PFSK-1 (cell line): ENCODE measurements at regions not wholly inside any gene's neighbourhood (a gene's known extent, or its start where the extent isn't known, plus 50 kb on each side); places are given as distances from the start of the nearest gene placed in this dataset.

ENCODE experiments used
- FOXP2 ChIP-seq: optimal IDR thresholded peaks from 2 replicates; pipeline ENCODE3; 2011; ENCODE audit warnings: borderline replicate concordance, control low read depth, inconsistent platforms; ENCODE audit not compliant: insufficient read depth; ENCODE audit errors: extremely low read length, extremely low read depth
- POLR2AphosphoS5 ChIP-seq: IDR thresholded peaks from 2 replicates; pipeline ENCODE4 v1.6.1; 2012; ENCODE audit warnings: low read depth, mild to moderate bottlenecking, control low read depth, low read length, moderate library complexity
- SIN3A ChIP-seq: IDR thresholded peaks from 2 replicates; pipeline ENCODE4 v1.6.1; 2012; ENCODE audit warnings: mild to moderate bottlenecking, low read length, moderate library complexity, borderline replicate concordance; ENCODE audit not compliant: insufficient read depth
- TAF1 ChIP-seq: IDR thresholded peaks from 2 replicates; pipeline ENCODE4 v1.6.1; 2012; ENCODE audit warnings: low read length, control low read depth, borderline replicate concordance; ENCODE audit not compliant: insufficient read depth
- TF ChIP-seq, protein P1 (sequence below), 2 experiments: IDR thresholded peaks; 2 replicates each; pipeline versions ENCODE4 v1.6.1 to v1.8.0; 2011 to 2012; ENCODE audit warnings: low read depth in 2 of 2, low read length in 2 of 2, control low read depth in 1 of 2, inconsistent platforms in 1 of 2, mild to moderate bottlenecking in 1 of 2, moderate library complexity in 1 of 2; ENCODE audit not compliant: insufficient read depth in 1 of 2

DNA sequence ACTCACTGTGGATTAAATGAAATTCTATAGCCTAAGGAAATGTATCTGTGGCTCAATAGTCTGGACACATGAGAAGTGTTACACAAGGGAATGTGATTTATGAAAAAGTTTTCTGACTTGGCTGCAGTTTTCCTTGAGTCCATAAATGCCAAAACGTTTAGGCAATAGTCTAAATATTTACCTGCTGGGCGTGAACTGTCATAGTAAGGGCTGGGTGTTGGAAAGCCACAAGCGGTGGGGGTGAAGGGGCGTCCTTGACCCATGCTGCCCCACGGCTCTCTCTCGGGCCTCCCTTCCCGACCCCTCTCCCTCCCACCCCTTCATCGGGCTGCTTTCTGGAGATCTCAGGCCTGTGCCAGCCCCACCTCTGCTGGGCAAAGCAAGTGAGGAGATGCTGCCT, 223.7 kb downstream of the BUB3 start:
- TF ChIP-seq, protein P1, sequence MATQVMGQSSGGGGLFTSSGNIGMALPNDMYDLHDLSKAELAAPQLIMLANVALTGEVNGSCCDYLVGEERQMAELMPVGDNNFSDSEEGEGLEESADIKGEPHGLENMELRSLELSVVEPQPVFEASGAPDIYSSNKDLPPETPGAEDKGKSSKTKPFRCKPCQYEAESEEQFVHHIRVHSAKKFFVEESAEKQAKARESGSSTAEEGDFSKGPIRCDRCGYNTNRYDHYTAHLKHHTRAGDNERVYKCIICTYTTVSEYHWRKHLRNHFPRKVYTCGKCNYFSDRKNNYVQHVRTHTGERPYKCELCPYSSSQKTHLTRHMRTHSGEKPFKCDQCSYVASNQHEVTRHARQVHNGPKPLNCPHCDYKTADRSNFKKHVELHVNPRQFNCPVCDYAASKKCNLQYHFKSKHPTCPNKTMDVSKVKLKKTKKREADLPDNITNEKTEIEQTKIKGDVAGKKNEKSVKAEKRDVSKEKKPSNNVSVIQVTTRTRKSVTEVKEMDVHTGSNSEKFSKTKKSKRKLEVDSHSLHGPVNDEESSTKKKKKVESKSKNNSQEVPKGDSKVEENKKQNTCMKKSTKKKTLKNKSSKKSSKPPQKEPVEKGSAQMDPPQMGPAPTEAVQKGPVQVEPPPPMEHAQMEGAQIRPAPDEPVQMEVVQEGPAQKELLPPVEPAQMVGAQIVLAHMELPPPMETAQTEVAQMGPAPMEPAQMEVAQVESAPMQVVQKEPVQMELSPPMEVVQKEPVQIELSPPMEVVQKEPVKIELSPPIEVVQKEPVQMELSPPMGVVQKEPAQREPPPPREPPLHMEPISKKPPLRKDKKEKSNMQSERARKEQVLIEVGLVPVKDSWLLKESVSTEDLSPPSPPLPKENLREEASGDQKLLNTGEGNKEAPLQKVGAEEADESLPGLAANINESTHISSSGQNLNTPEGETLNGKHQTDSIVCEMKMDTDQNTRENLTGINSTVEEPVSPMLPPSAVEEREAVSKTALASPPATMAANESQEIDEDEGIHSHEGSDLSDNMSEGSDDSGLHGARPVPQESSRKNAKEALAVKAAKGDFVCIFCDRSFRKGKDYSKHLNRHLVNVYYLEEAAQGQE (IDR thresholded peaks at IDR 0.05; ENCODE audit: insufficient read depth in 1 of 2, low read depth in 2 of 2, low read length in 2 of 2): no peak

DNA sequence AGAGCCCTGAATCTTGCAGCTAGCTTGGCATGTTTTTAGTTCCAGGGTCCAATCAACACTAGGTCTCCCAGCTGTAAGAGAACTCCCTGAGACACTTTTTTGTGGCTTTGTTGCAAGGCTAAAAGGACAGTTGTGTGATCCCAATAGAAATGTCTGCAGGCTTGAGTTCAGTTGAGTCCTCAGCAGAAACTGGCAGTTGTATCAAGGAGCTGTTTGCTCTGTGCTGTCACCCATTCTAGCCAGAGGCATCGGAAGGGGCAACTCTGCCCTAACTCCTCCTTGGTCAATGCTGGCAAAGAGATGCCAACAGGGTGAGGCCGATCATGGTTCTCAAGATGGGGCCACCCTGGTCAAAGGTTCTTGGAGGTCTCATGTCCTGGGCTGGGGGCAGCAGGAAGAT, 224.1 kb downstream of the BUB3 start:
- TF ChIP-seq SIN3A (no peak), POLR2AphosphoS5 (no peak), FOXP2 (no peak), TAF1 (no peak)
- TF ChIP-seq, protein P1 (IDR thresholded peaks at IDR 0.05; ENCODE audit: insufficient read depth in 1 of 2, low read depth in 2 of 2, low read length in 2 of 2): no peak

DNA sequence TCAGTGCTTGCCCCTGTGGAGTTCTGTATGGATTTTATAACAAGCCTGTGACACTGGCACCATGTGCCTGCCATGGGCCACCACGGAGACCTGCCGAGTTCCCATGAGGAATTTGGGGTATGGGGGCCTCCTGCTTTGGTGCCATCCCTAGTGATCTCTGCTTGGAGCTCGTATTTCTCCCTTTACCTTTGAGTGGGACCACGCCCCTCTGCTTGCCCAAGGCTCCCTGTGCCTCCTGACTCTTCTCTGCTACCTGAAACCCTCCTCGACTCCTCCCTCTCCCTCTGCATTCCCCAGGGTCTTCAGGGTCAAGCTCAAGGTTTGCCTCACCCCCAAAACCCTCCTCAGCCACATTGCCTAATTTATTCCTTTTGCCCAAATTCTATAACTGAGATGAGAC, 225.0 kb downstream of the BUB3 start:
- no peak for TF ChIP-seq FOXP2
- TF ChIP-seq, protein P1 (IDR thresholded peaks at IDR 0.05; ENCODE audit: insufficient read depth in 1 of 2, low read depth in 2 of 2, low read length in 2 of 2): no peak
- TF ChIP-seq POLR2AphosphoS5: no peak
- no peak for TF ChIP-seq SIN3A
- no peak for TF ChIP-seq TAF1

- TF ChIP-seq POLR2AphosphoS5 (no peak), FOXP2 (no peak)
Observed at GRCh38 chr10:123380491-123381085, 226.4 kb downstream of the BUB3 start.

DNA sequence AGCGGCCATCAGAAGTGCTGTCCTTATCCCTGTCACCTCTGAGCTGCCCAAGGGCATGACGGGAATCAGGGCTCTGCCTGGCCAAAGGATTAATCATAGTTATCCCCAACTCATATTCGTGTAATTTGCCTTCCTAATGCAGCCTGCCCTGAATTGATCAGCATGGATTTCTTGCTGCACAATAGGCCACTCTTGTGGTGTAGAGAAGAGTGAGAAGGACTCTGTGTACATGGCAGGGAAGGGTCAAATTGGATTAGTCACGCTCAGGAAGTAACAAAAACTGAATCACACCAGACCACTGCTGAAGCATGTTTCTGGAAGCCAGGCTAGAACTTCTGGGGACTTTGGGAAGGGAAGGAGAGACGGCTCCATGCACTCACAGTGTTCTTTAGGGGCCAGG, 227.0 kb downstream of the BUB3 start:
- TF ChIP-seq, protein P1 (IDR thresholded peaks at IDR 0.05; ENCODE audit: insufficient read depth in 1 of 2, low read depth in 2 of 2, low read length in 2 of 2): no peak
- TF ChIP-seq POLR2AphosphoS5: no peak
- no peak for TF ChIP-seq TAF1
- no peak for TF ChIP-seq FOXP2
- no peak for TF ChIP-seq SIN3A
